B cell (primary cell): ENCODE measurements at regions not wholly inside any gene's neighbourhood (a gene's known extent, or its start where the extent isn't known, plus 50 kb on each side); places are given as distances from the start of the nearest gene placed in this dataset.

Experiments used
- ATAC-seq: fragments of 200-7000 bp; cut with Tn5 transposase; one replicate; pipeline ENCODE4 v1.10.0; 2021; ENCODE audit warnings: low read depth, mild to moderate bottlenecking, moderate number of reproducible peaks, moderate library complexity
- CTCF ChIA-PET: fragments of 350-600 bp; sonication (Branson Sonifier 250); formaldehyde crosslinking; loops from one replicate; lab custom pipeline; 2021; ENCODE audit warnings: antibody characterized with exemption, inconsistent platforms; lab: Charles Lee
- POLR2A ChIA-PET: fragments of 350-600 bp; sonication (Branson Sonifier 250); formaldehyde crosslinking; loops from one replicate; lab custom pipeline; 2021; ENCODE audit warnings: antibody characterized with exemption; lab: Charles Lee
- DNase-seq: peaks from one replicate; pipeline ENCODE4 v3.0.0; 2013
- H2AFZ ChIP-seq: 2 replicates; pipeline ENCODE4 v1.6.1; 2012; ENCODE audit warnings: mild to moderate bottlenecking, low read depth, low read length; ENCODE audit not compliant: insufficient read depth, poor library complexity, severe bottlenecking
- H3K27ac ChIP-seq, 2 donors: 1 replicate in 1 of 2; 2 replicates in 1 of 2; pipeline ENCODE4 v1.5.1; 2012 to 2013; ENCODE audit warnings: low read length in 2 of 2, mild to moderate bottlenecking in 2 of 2, moderate library complexity in 1 of 2
- H3K27me3 ChIP-seq, 4 experiments: fragments of 200-600 bp in 1 of 4; sonication (generic) in 1 of 4; replicated peaks in 1 of 4; 1 replicate in 2 of 4; 2 replicates in 2 of 4; pipeline versions ENCODE4 v1.6.1 to v1.7.0; 2013 to 2016; ENCODE audit warnings: low read length in 3 of 4, mild to moderate bottlenecking in 2 of 4, mixed read lengths in 1 of 4, moderate library complexity in 1 of 4; ENCODE audit not compliant: insufficient read depth in 4 of 4, control insufficient read depth in 3 of 4; ENCODE audit errors: control extremely low read depth in 1 of 4
- H3K36me3 ChIP-seq, 2 experiments: replicated peaks in 1 of 2; 1 replicate in 1 of 2; 2 replicates in 1 of 2; pipeline versions ENCODE4 v1.6.1 to v1.7.1; 2013; ENCODE audit warnings: low read length in 1 of 2; ENCODE audit not compliant: insufficient read depth in 2 of 2, control insufficient read depth in 1 of 2; ENCODE audit errors: control extremely low read depth in 1 of 2, extremely low read depth in 1 of 2
- H3K4me1 ChIP-seq, 2 donors: fragments of 200-600 bp in 1 of 2; sonication (generic) in 1 of 2; 1 replicate in 1 of 2; 2 replicates in 1 of 2; pipeline versions ENCODE4 v1.5.1 to v1.6.1; 2013 to 2017; ENCODE audit warnings: low read length in 2 of 2; ENCODE audit not compliant: control insufficient read depth in 2 of 2, insufficient read depth in 2 of 2
- H3K4me2 ChIP-seq: replicated peaks from 2 replicates; pipeline ENCODE3; 2012; ENCODE audit warnings: mild to moderate bottlenecking, low read depth, low read length; ENCODE audit not compliant: poor library complexity, severe bottlenecking
- H3K4me3 ChIP-seq, 5 experiments: fragments of 200-600 bp in 1 of 5; sonication (generic) in 1 of 5; 1 replicate in 3 of 5; 2 replicates in 2 of 5; pipeline versions ENCODE4 v1.5.1 to v1.7.0; 2011 to 2016; ENCODE audit warnings: low read length in 4 of 5, mild to moderate bottlenecking in 4 of 5, low read depth in 2 of 5, control low read depth in 1 of 5, moderate library complexity in 1 of 5; ENCODE audit not compliant: insufficient read depth in 1 of 5; ENCODE audit errors: control extremely low read depth in 1 of 5, extremely low read depth in 1 of 5
- H3K79me2 ChIP-seq: fragments of 200-600 bp; sonication (generic); one replicate; pipeline ENCODE4 v1.6.0; 2016; ENCODE audit warnings: low read length; ENCODE audit not compliant: control insufficient read depth, insufficient read depth
- H3K9ac ChIP-seq: fragments of 200-600 bp; sonication (generic); 2 replicates; pipeline ENCODE4 v1.6.1; 2017; ENCODE audit warnings: mild to moderate bottlenecking, low read length, moderate library complexity
- H3K9me3 ChIP-seq, 3 donors: one replicate each; pipeline versions ENCODE4 v1.6.1 to v1.7.1; 2013; ENCODE audit warnings: low read length in 2 of 3; ENCODE audit not compliant: control insufficient read depth in 2 of 3, insufficient read depth in 1 of 3; ENCODE audit errors: control extremely low read depth in 1 of 3
- H4K20me1 ChIP-seq: 2 replicates; pipeline ENCODE4 v1.6.0; 2012; ENCODE audit warnings: mild to moderate bottlenecking, low read length; ENCODE audit not compliant: insufficient read depth, control insufficient read depth, poor library complexity, severe bottlenecking
- H3K27ac Mint-ChIP-seq: one replicate; pipeline ENCODE4 v1.8.0; 2021; ENCODE audit warnings: mixed read lengths
- H3K27me3 Mint-ChIP-seq: one replicate; pipeline ENCODE4 v1.8.0; 2021; ENCODE audit warnings: mixed read lengths
- H3K4me1 Mint-ChIP-seq: one replicate; pipeline ENCODE4 v1.8.0; 2021; ENCODE audit warnings: mixed read lengths
- H3K4me3 Mint-ChIP-seq: one replicate; pipeline ENCODE4 v1.8.0; 2021; ENCODE audit warnings: mixed read lengths
- H3K9me3 Mint-ChIP-seq: one replicate; pipeline ENCODE4 v1.8.0; 2022; ENCODE audit warnings: mixed read lengths; ENCODE audit not compliant: insufficient read depth
- CTCF ChIP-seq: fragments of 200-600 bp; IDR thresholded peaks from one replicate; pipeline ENCODE4 v1.8.0; 2022; ENCODE audit warnings: antibody characterized with exemption, mild to moderate bottlenecking
- EZH2 ChIP-seq: IDR thresholded peaks from 2 replicates; pipeline ENCODE4 v1.6.1; 2012; ENCODE audit warnings: borderline replicate concordance, low read depth, mild to moderate bottlenecking, moderate library complexity, low read length; ENCODE audit not compliant: insufficient read depth, poor library complexity, severe bottlenecking
- WGBS: methylation state at CpG from one replicate; pipeline ENCODE4 v1.1.5; 2013; ENCODE audit warnings: missing lambda C conversion rate; ENCODE audit not compliant: insufficient coverage; 5-methylcytosine and 5-hydroxymethylcytosine counted together
- intact Hi-C: fragments of 100-400 bp; cut with micrococcal nuclease; formaldehyde crosslinking; loops from one replicate; pipeline ENCODE4 v1.10.0; 2022

- Histone ChIP-seq H3K4me3 (no peak overlapping the region), H2AFZ (no peak overlapping the region), H3K27ac (no peak overlapping the region), H3K27me3 (no peaks in the 10 kb centered on the region), H3K79me2 (no peaks in the 10 kb centered on the region), H3K9ac (no peak overlapping the region), H4K20me1 (no peaks in the 10 kb centered on the region), H3K9me3 (no peaks in the 10 kb centered on the region), H3K36me3 (no peaks in the 10 kb centered on the region), H3K4me1 (peaks cover 0 to 3% of the 10 kb centered on the region in 2 donors), H3K4me2 (no peak overlapping the region)
- no peak for TF ChIP-seq EZH2
- no peak for TF ChIP-seq CTCF
- peaks cover 4% of the 10 kb centered on the region for H3K9me3 Mint-ChIP-seq
- H3K27me3 Mint-ChIP-seq = no peaks in the 10 kb centered on the region
- DNase-seq (no peak), ATAC-seq (no peak)
- H3K4me3 Mint-ChIP-seq = no peak overlapping the region
- H3K27ac Mint-ChIP-seq = no peak overlapping the region
- intact Hi-C loops = no loop called here
- ChIA-PET CTCF (no interaction called here), POLR2A (no interaction called here)
- H3K4me1 Mint-ChIP-seq = peaks cover 2% of the 10 kb centered on the region
Measured at GRCh38 chr3:28950614-28951013, 330.3 kb upstream of the RBMS3 start.

- H3K27me3 ChIP-seq = no peaks in the 10 kb centered on the region
- intact Hi-C loops = no loop called here
- Mint-ChIP-seq H3K9me3 (peaks cover 4% of the 10 kb centered on the region), H3K27me3 (no peaks in the 10 kb centered on the region), H3K4me1 (peaks cover 2% of the 10 kb centered on the region), H3K4me3 (no peak overlapping the region), H3K27ac (no peak overlapping the region)
- no peaks in the 10 kb centered on the region for H4K20me1 ChIP-seq
- no peak overlapping the region for H3K4me2 ChIP-seq
- H3K9me3 ChIP-seq = no peaks in the 10 kb centered on the region
- H3K79me2 ChIP-seq = no peaks in the 10 kb centered on the region
- no CpG with 5 or more reads among the region's 4 CpGs for WGBS
- no peak overlapping the region for H2AFZ ChIP-seq
- TF ChIP-seq EZH2 = no peak
- no peak overlapping the region for H3K4me3 ChIP-seq
- no peak for ATAC-seq
- peaks cover 0 to 3% of the 10 kb centered on the region in 2 donors for H3K4me1 ChIP-seq
- no peaks in the 10 kb centered on the region for H3K36me3 ChIP-seq
- H3K9ac ChIP-seq = no peak overlapping the region
- no peak overlapping the region for H3K27ac ChIP-seq
- ChIA-PET CTCF (no interaction called here), POLR2A (no interaction called here)
- no peak for DNase-seq
Measured at GRCh38 chr3:28951772-28952556, 328.9 kb upstream of the RBMS3 start.
